NCI-H146 (cell line): ENCODE measurements at regions not wholly inside any gene's neighbourhood (a gene's known extent, or its start where the extent isn't known, plus 50 kb on each side); places are given as distances from the start of the nearest gene placed in this dataset.
A peak's percentile ranks its signal among the peaks of the same experiment; 100 is the strongest.
"Not testable (repeated sequence)": the region's sequence is repeated elsewhere in the genome, so short reads cannot be mapped to it uniquely, and the experiment has no call there.

Experiments
- DNase-seq: peaks from one replicate; lab custom pipeline; 2025; lab: John Stamatoyannopoulos, UW

- DNase-seq, result no peak
Observed at GRCh38 chr15:62218841-62219240, 53.8 kb upstream of the C2CD4B start.

GRCh38 chr15:62219799-62220198 is 54.7 kb upstream of the C2CD4B start:
- no peak for DNase-seq

GRCh38 chr15:62223020-62223419 is 57.9 kb upstream of the C2CD4B start:
- no peak for DNase-seq

GRCh38 chr15:62228604-62229003 is 63.5 kb upstream of the C2CD4B start:
- DNase-seq, result no peak

GRCh38 chr15:62231856-62232255 is 66.8 kb upstream of the C2CD4B start:
- no peak for DNase-seq

GRCh38 chr15:62240121-62241096 is 75.3 kb upstream of the C2CD4B start:
- DNase-seq, result no peak

- DNase-seq, result peak; percentile 52
Observed at GRCh38 chr15:62241135-62241770, 76.2 kb upstream of the C2CD4B start.

GRCh38 chr15:62242999-62243398 is 77.9 kb upstream of the C2CD4B start:
- peak; percentile 7 for DNase-seq

- DNase-seq, result peak; percentile 2
Observed at GRCh38 chr15:62244762-62245161, 79.7 kb upstream of the C2CD4B start.

GRCh38 chr15:62248277-62248984 is 83.3 kb upstream of the C2CD4B start:
- peak; percentile 3 for DNase-seq

- DNase-seq, result no peak
Observed at GRCh38 chr15:62249501-62249900, 84.4 kb upstream of the C2CD4B start.

- no peak for DNase-seq
Observed at GRCh38 chr15:62250186-62250585, 85.1 kb upstream of the C2CD4B start.

- DNase-seq, result no peak
Observed at GRCh38 chr15:62250978-62251377, 85.9 kb upstream of the C2CD4B start.

GRCh38 chr15:62253294-62253693 is 88.2 kb upstream of the C2CD4B start:
- DNase-seq, result peak; percentile 25

GRCh38 chr15:62254137-62254934 is 89.3 kb upstream of the C2CD4B start:
- DNase-seq, result peak; percentile 66

- not testable (repeated sequence) for DNase-seq
Observed at GRCh38 chr15:62256430-62256829, 91.3 kb upstream of the C2CD4B start.

- DNase-seq, result peak; percentile 82
Observed at GRCh38 chr15:62257996-62258521, 93.0 kb upstream of the C2CD4B start.

- no peak for DNase-seq
Observed at GRCh38 chr15:62262305-62262941, 97.3 kb upstream of the C2CD4B start.

- DNase-seq, result no peak
Observed at GRCh38 chr15:62264196-62264595, 99.1 kb upstream of the C2CD4B start.

- DNase-seq, result no peak
Observed at GRCh38 chr15:62269504-62269903, 104.4 kb upstream of the C2CD4B start.
